Pulmonary artery endothelial cell (primary cell): ENCODE measurements at regions not wholly inside any gene's neighbourhood (a gene's known extent, or its start where the extent isn't known, plus 50 kb on each side); places are given as distances from the start of the nearest gene placed in this dataset.
"Not testable (repeated sequence)": the region's sequence is repeated elsewhere in the genome, so short reads cannot be mapped to it uniquely, and the experiment has no call there.

Experiments
- DNase-seq: peaks from one replicate; pipeline ENCODE4 v3.0.0-alpha.2; 2011; ENCODE audit warnings: low read depth, low spot score

DNA sequence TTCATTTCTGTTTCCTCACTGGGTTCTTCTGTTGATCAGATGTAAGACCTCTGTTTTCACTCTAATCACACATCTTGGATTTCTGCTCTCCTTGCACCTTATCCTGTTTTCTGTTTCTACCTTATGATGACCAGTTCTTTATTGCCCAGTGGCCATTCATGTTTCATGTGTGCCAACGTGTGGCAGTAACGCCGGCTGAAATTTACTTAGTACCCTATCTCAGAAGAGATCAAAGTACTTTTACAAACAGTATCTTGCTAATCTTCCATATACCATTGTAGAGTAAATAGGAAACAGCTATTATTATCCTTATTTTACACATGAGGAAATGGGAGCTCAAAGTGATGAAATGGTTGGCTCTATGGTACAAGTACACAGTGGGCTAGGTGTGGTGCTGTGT, 74.0 kb downstream of the GATA3 start:
- no peak for DNase-seq

DNA sequence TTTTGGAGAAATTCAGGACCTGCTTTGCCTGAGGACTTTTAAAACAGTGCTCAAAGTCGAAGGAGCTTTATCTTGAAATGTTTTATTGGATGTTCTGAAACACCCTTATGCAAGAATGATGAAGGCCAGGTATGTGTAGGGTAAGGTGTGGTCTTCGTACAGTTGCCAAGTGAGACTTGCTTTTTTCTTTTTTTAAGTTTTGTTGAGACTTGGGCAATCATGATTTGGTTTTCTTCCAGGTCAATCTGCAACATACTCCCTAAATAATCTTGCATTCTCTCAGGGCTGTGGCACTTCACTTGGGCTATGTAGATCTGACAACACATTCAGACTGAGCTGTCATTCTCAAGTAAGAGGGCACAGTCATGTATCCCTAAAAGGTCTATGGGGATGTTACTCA, 75.0 kb downstream of the GATA3 start:
- no peak for DNase-seq

- DNase-seq = no peak
Observed at GRCh38 chr10:8130973-8131911, 76.8 kb downstream of the GATA3 start.

GRCh38 chr10:8133146-8133545, 78.7 kb downstream of the GATA3 start:
- no peak for DNase-seq

- DNase-seq = no peak
Observed at GRCh38 chr10:8136736-8137135, 82.2 kb downstream of the GATA3 start.

DNA sequence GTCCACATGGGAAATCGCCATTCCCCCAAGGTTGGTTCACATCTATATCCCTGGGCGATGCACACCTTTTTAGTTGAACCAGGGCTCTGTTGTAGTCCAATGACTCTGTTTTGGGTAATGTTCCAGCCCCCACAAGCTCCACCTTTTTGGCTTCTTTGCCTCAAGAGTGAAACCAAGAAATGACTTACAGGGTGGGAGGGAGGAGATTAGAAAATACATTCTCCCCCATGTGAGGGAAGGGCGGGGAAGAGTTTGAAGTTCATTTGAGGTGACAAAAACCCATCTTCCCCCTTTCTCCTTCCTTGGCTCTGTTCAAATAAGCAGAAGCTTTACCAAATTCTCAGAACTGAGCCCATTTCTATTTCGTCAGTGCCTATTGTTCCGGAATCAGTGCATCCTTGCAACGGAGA, 82.8 kb downstream of the GATA3 start:
- DNase-seq = no peak

DNA sequence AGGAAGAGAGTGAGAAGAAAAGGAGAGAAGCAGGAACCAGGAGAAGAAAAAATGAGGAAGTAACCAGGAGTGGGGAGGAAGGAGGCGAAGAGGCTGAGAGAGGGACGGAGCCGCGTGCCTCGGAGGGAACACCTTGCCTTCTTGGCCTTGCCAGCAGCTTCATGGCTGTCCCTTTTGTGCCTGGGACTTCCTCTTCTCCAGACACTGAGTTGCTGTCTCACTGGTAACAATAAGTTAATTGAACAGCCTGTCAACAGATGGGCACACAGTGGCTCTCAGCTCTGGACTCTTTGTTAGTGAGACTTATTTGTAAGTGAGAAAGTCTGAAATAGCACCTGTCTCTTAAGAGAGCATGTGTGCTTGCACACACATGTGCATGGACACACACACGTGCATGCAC, 83.2 kb downstream of the GATA3 start:
- DNase-seq = no peak

DNA sequence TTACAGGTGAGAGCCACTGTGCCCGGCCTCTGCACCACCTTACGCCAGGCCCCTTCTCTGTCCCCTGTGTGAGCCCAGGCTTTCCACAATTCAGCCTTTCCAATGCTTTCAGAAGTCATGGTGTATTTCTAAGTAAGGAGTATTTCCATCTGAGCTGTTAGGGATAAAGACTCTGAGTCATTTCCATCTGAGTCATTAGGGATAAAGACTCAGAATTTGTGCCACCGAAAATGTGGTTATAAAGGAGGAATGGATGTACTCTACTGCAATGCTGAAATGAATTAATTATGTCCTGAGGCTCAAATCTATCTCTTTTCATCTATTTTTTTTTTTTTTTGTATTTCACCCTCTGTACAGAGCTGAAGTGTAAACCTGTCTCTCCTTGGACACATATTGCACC, 84.0 kb downstream of the GATA3 start:
- no peak for DNase-seq

DNA sequence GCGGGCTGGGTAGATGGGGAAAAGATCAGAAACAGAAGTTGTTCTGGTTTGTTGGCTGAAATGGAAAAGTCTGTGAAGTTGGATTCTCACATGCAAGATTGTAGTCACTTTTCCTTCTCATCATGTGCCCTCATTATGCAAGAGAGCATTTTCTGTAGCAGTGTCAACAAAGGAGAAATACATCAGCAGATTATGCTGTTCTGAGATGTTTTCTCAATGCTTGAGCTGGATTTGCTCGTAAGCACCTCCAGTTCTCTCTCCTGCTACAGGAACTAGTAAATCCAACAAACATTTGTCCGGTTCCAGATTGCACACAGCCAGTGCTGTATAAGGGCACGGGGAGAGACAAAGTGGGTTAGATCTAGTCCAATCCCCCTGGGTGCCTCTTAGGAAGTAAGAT, 90.0 kb downstream of the GATA3 start:
- DNase-seq = no peak

- DNase-seq = no peak
Observed at GRCh38 chr10:8146650-8147049, 92.2 kb downstream of the GATA3 start.

GRCh38 chr10:8149991-8150390, 95.5 kb downstream of the GATA3 start:
- DNase-seq = no peak

DNA sequence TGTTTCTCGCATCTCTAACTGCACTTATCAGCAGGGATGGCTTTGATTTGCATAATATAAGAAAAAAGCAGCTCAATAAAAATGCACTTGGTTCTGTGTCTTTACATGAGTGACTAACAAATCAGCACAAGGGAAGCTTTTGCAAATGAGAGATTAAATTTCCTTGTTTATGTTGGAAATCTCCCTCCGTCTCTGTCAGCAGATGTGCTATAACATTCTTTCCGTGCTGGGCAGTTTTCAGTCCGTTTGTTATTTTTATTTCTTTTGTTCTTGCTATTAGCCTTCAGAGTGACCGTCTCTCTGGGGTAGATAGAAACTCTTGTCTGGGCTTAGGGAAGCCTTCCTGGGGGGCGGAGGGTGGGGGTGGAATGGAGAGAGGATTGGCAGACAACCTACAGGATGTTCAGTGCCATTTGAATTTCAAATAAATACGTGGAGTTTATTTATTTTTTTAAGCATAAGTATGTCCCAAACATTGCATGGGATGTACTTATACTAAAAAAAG, 96.0 kb downstream of the GATA3 start:
- DNase-seq = no peak

DNA sequence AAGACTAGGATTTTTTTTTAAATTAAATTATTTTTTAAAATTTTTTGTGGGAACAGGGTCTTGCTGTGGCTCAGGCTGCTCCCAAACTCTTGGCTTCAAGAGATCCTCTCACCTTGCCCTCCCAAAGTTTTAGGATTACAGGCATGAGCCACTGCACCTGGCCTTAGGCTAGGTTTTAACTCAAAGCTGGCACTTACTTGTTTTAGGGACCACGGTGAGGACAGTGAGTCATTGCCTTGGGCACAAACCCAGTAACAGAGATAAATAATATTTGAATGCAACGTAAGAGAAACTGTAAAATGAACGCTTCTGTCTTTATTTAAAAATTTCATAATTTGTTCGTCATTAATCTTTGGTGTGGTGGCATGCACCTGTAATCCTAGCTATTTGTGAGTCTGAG, 96.6 kb downstream of the GATA3 start:
- DNase-seq = no peak

GRCh38 chr10:8156918-8157317, 102.4 kb downstream of the GATA3 start:
- no peak for DNase-seq

- DNase-seq = no peak
Observed at GRCh38 chr10:8158193-8159071, 103.9 kb downstream of the GATA3 start.

DNA sequence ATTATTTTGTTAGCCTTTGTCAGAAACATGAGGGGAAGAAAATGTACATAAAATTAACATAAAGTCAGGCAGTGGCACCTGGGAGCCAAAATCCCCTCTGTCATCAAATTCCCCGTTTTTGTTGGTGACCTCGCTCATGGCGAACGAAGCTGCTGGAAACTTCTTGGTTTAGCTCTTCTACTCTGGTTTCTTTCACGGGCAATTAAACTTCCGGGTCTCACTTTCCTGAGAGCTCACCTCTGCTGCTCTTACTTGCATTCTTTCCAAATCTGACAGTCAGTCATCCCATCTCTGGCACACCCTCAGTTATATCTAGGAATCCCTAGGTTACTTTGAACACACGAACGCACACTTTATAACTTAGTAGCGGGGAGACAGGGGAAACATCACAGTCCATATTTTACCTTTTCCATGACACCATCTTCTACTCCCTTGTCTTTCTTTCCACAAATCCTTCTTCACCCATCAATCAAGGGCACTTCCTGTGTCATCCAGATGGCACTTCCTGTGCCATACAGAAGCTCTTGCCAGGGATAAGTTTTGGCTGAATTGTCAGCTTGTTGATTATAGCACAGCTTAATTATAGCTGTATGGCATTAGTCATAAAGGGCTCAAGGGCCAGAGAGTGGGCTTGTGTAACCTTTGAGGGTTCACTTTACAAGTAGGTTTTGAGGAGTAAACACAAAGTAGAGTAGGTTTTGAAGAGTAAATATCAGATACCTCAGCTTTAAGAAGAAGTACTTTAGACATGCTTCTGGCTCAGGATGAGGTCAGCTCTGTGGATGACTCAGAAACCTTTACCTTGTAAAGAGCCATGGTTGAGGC, 105.1 kb downstream of the GATA3 start:
- DNase-seq = no peak

GRCh38 chr10:8163824-8164223, 109.3 kb downstream of the GATA3 start:
- DNase-seq = no peak

GRCh38 chr10:8164640-8165039, 110.2 kb downstream of the GATA3 start:
- not testable (repeated sequence) for DNase-seq

GRCh38 chr10:8168836-8169235, 114.3 kb downstream of the GATA3 start:
- no peak for DNase-seq

DNA sequence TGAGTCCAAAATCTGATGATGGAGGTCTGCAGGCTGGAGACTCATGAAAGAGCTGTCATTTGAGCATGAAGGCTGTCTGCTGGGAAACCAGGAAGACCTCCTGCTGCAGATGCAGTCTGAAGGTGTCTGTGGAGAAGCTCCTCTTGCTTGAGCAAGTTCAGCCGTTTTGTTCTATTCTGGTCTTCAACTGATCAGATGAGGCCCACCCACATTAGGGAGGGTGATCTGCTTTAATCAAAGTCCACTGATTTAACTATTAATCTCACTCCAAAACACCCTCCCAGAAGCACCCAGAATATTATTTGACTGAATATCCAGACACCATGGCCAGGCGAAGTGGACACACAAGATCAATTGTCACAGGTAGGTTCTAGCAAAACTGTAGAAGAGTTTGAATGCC, 116.5 kb downstream of the GATA3 start:
- DNase-seq = no peak

GRCh38 chr10:8172604-8173003, 118.1 kb downstream of the GATA3 start:
- DNase-seq = no peak
